ENCODE measurements at regions not wholly inside any gene's neighbourhood (a gene's known extent, or its start where the extent isn't known, plus 50 kb on each side); places are given as distances from the start of the nearest gene placed in this dataset.
A peak's percentile ranks its signal among the peaks of the same experiment; 100 is the strongest.

DNA sequence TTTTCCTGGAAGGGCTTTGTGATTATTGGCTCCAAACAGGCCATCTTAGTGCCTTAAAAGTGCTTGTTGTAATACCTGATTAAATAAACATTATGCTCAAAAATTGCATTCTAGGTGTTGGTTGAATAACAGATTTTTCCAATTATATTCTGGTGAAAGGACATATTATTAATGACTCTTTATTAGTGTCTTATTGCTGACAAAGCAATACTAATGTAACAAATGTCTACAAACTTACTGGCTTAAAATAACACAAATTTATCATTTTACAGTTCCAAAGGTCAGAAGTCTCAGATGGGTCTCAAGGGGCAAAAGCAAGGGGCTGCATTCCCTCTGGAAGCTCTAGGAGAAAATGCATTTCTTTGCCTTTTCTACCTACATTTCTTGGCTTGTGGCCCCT, 86.9 kb upstream of the CPM start:
- no peak overlapping the region for H3K4me3 ChIP-seq (ENCODE audit: extremely low read depth in 1 of 4, insufficient read depth in 2 of 4, low read depth in 3 of 4, low read length in 4 of 4)
- H3K18ac ChIP-seq (ENCODE audit: extremely low read depth, low read length) = no peak overlapping the region
- H2BK5ac ChIP-seq (ENCODE audit: low read depth, low read length) = no peak overlapping the region
- no peaks in the 10 kb centered on the region for H3K4me1 ChIP-seq (replicated peaks in 1 of 4; ENCODE audit: control insufficient read depth in 3 of 4, insufficient read depth in 4 of 4, low read length in 3 of 4)
- no peak overlapping the region for H2BK120ac ChIP-seq (replicated peaks; ENCODE audit: low read depth, low read length)
- no peak overlapping the region for H2BK20ac ChIP-seq (ENCODE audit: low read length)
- no peak overlapping the region for H2AK5ac ChIP-seq (ENCODE audit: low read depth, low read length)
- no peaks in the 10 kb centered on the region for H3K9me3 ChIP-seq (ENCODE audit: insufficient read depth in 2 of 2, low read depth in 1 of 2, low read length in 1 of 2)
- FAIRE-seq = no peak
- H4K20me1 ChIP-seq (replicated peaks in 1 of 2; ENCODE audit: control insufficient read depth in 1 of 2, insufficient read depth in 2 of 2, low read length in 2 of 2) = no peaks in the 10 kb centered on the region
- H3K79me1 ChIP-seq (ENCODE audit: low read depth, low read length) = no peaks in the 10 kb centered on the region
- H4K8ac ChIP-seq (ENCODE audit: extremely low read depth, insufficient read depth, low read length) = no peak overlapping the region
- no peak overlapping the region for H3K27ac ChIP-seq (ENCODE audit: low read depth, low read length)
- H3K23ac ChIP-seq (ENCODE audit: insufficient read length) = no peak overlapping the region
- no peaks in the 10 kb centered on the region for H3K36me3 ChIP-seq (ENCODE audit: control insufficient read depth in 2 of 4, insufficient read depth in 4 of 4, low read length in 3 of 4)
- no peak overlapping the region for H2BK15ac ChIP-seq (ENCODE audit: low read length)
- H3K14ac ChIP-seq (ENCODE audit: insufficient read length) = no peak overlapping the region
- H4K91ac ChIP-seq (replicated peaks; ENCODE audit: insufficient read length, low read length) = no peak overlapping the region
- H3K79me2 ChIP-seq (ENCODE audit: control insufficient read depth in 1 of 2, insufficient read depth in 2 of 2, low read length in 2 of 2) = no peaks in the 10 kb centered on the region
- no peak overlapping the region for H3K4ac ChIP-seq (replicated peaks; ENCODE audit: insufficient read length, low read depth, low read length)
- H2AFZ ChIP-seq (ENCODE audit: low read length) = no peak overlapping the region
- H3K56ac ChIP-seq (replicated peaks; ENCODE audit: insufficient read length, low read depth, low read length) = no peak overlapping the region
- ChIA-PET POLR2A (ENCODE audit: partially characterized antibody) (no interaction called here), CTCF (ENCODE audit: partially characterized antibody) (interaction anchor here (0.6 kb wide), 1 partner anchor 404 kb away, joined by 3 read pairs; no protein-coding TSS in a partner anchor)
- TF ChIP-seq KDM4A (IDR thresholded peaks at IDR 0.05; ENCODE audit: low read depth, low read length, severe bottlenecking) (no peak), RXRA (IDR thresholded peaks at IDR 0.05; ENCODE audit: insufficient read depth, low read depth, low read length) (no peak), FOSL1 (IDR thresholded peaks at IDR 0.05; ENCODE audit: insufficient read depth, low read depth, low read length) (no peak), MAFK (IDR thresholded peaks at IDR 0.05; ENCODE audit: low read depth, low read length) (0 out of 2 replicates have a peak, but pooled peaks have one; percentile 6), BCL11A (IDR thresholded peaks at IDR 0.05; ENCODE audit: low read depth in 2 of 2, low read length in 2 of 2) (no peak), SUZ12 (IDR thresholded peaks at IDR 0.05; ENCODE audit: low read length) (no peak)
- H3K23me2 ChIP-seq (ENCODE audit: low read depth, low read length) = no peaks in the 10 kb centered on the region
- no peak for DNase-seq (ENCODE audit: low read depth in 1 of 2, low spot score in 2 of 2)
- no peak overlapping the region for H3K4me2 ChIP-seq (ENCODE audit: insufficient read depth in 1 of 2, low read depth in 2 of 2, low read length in 2 of 2)
- no peaks in the 10 kb centered on the region for H3K27me3 ChIP-seq (replicated peaks in 1 of 4; ENCODE audit: control insufficient read depth in 3 of 4, extremely low read depth in 1 of 4, insufficient read depth in 3 of 4, low read length in 3 of 4)
- H3K9ac ChIP-seq (replicated peaks in 1 of 4; ENCODE audit: extremely low read depth in 1 of 4, low read depth in 3 of 4, low read length in 3 of 4) = no peak overlapping the region
- H4K5ac ChIP-seq (ENCODE audit: insufficient read length, low read depth, low read length) = no peak overlapping the region
- no peak overlapping the region for H2BK12ac ChIP-seq (ENCODE audit: low read depth, low read length)
